Activated T-cell treated with anti-CD3 and anti-CD28 coated beads, Interleukin-2, amount 50 U/mL, for 72 hours (primary cell): ENCODE measurements at regions not wholly inside any gene's neighbourhood (a gene's known extent, or its start where the extent isn't known, plus 50 kb on each side); places are given as distances from the start of the nearest gene placed in this dataset.

Source experiments
- ATAC-seq, 2 donors: fragments of 150-1000 bp; cut with Tn5 transposase; replicated peaks in 1 of 2; 2 replicates each; pipeline ENCODE4 v1.10.0; 2021; ENCODE audit warnings: moderate library complexity in 2 of 2, mild to moderate bottlenecking in 1 of 2
- DNase-seq, 2 donors: peaks; one replicate each; pipeline ENCODE4 v3.0.0; 2021 to 2022; ENCODE audit warnings: mixed read lengths in 1 of 2
- H3K27ac Mint-ChIP-seq: one replicate; pipeline ENCODE4 v1.8.0; 2022; ENCODE audit warnings: mild to moderate bottlenecking, moderate library complexity, mixed read lengths
- H3K27me3 Mint-ChIP-seq: one replicate; pipeline ENCODE4 v1.8.0; 2022; ENCODE audit warnings: low read depth, mixed read lengths
- H3K36me3 Mint-ChIP-seq, 2 donors: one replicate each; pipeline ENCODE4 v1.8.0; 2022; ENCODE audit warnings: mixed read lengths in 2 of 2, mild to moderate bottlenecking in 1 of 2; ENCODE audit not compliant: insufficient read depth in 2 of 2
- H3K4me1 Mint-ChIP-seq: one replicate; pipeline ENCODE4 v1.8.0; 2022; ENCODE audit warnings: low read depth, mixed read lengths
- H3K4me3 Mint-ChIP-seq, 2 donors: one replicate each; pipeline ENCODE4 v1.8.0; 2022; ENCODE audit warnings: mild to moderate bottlenecking in 2 of 2, mixed read lengths in 2 of 2, moderate library complexity in 2 of 2
- H3K9me3 Mint-ChIP-seq, 2 donors: one replicate each; pipeline ENCODE4 v1.8.0; 2022; ENCODE audit warnings: mixed read lengths in 2 of 2

GRCh38 chr1:5490635-5491034 is 501.6 kb downstream of the NPHP4 start:
- no peaks in the 10 kb centered on the region for H3K9me3 Mint-ChIP-seq
- H3K4me3 Mint-ChIP-seq = no peak overlapping the region
- peaks cover 7% of the 10 kb centered on the region for H3K4me1 Mint-ChIP-seq
- H3K27me3 Mint-ChIP-seq = no peaks in the 10 kb centered on the region
- DNase-seq (no peak), ATAC-seq (no peak)
- no peak overlapping the region for H3K27ac Mint-ChIP-seq
- H3K36me3 Mint-ChIP-seq = no peaks in the 10 kb centered on the region

- no peaks in the 10 kb centered on the region for H3K36me3 Mint-ChIP-seq
- peaks cover 7% of the 10 kb centered on the region for H3K4me1 Mint-ChIP-seq
- H3K9me3 Mint-ChIP-seq = no peaks in the 10 kb centered on the region
- DNase-seq = no peak
- no peak overlapping the region for H3K4me3 Mint-ChIP-seq
- no peaks in the 10 kb centered on the region for H3K27me3 Mint-ChIP-seq
- ATAC-seq = no peak
- H3K27ac Mint-ChIP-seq = no peak overlapping the region
Measured at GRCh38 chr1:5488448-5488847, 503.8 kb downstream of the NPHP4 start.

DNA sequence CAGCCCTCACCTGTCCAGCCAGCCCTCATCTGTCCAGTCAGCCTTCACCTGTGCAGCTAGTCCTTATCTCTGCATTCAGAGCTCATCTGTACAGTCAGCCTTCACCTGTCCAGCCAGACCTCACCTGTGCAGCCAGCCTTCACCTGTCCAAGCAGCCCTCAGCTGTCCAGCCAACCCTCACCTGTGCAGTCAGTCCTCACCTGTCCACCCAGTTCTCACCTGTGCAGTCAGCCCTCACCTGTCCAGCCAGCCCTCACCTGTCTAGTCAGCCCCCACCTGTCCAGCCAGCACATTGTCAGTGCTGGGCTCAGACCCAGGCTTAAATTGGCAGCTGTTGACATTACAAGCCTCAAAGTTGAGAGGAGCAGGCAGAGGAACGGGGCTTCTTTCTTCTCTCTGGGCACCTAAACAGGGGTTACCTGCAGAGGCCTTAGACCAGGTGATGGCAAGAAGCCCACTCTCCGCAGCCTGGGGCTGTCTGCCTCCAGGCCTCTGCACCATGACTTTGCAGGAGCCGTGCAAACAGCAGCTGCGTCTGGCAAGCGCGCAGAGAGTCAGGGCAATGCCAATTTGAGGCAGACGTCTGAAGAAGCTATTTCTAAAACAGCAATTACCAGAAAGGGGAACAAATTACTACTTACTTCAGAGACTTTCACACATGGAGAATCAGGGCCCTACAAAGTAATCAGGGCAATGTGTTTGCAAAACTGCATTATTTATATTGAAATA is 506.1 kb downstream of the NPHP4 start:
- ATAC-seq (no peak), DNase-seq (no peak)
- Mint-ChIP-seq H3K4me3 (no peak overlapping the region), H3K27me3 (no peaks in the 10 kb centered on the region), H3K9me3 (no peaks in the 10 kb centered on the region), H3K36me3 (no peaks in the 10 kb centered on the region), H3K4me1 (peaks cover 6% of the 10 kb centered on the region), H3K27ac (no peak overlapping the region)

DNA sequence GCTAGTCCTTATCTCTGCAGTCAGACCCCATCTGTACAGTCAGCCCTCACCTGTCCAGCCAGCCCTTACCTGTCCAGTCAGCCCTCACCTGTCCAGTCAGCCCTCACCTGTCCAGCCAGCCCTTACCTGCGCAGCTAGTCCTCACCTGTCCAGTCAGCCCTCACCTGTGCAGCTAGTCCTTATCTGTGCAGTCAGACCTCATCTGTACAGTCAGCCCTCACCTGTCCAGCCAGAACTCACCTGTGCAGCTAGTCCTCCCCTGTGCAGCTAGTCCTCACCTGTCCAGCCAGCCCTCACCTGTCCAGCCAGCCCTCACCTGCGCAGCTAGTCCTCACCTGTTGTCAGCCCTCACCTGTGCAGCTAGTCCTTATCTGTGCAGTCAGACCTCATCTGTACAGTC is 506.8 kb downstream of the NPHP4 start:
- Mint-ChIP-seq H3K27me3 (no peaks in the 10 kb centered on the region), H3K9me3 (no peaks in the 10 kb centered on the region), H3K27ac (no peak overlapping the region), H3K4me3 (no peak overlapping the region), H3K4me1 (peaks cover 6% of the 10 kb centered on the region), H3K36me3 (no peaks in the 10 kb centered on the region)
- DNase-seq = no peak
- ATAC-seq = no peak

DNA sequence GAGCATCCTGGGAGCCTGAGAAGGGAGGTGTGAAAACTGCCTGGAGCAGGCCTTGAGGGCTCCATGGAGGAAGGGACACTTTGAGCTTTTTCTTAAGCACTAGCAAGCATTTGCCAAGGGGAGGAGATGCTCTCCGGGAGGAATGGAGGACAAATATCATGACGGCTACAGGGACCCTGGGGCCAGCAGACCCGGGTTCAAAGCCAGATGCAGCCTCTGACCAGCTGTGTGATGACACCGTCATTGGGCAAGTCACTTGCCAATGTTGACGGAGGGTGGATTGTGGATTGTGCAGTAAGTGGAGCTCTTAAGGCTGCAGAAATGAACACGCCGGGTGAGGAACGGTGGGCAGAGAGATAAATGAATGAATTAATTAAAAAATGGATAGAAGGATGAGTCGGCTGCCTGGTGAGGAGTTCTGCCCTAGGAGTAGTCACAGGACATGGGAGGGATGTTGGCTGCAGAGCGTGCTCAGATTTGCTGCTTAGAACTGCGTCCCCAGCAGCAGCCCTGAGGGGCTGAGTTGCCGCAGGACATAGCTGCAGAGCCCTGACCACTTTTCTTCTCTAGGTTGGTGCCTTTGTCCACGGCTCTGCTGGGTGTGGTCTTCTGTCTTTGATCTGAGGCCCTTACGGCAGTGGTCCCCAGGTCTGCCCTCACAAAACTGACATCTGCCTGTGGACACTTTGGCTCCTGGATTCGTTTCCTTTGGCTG is 507.6 kb downstream of the NPHP4 start:
- H3K27me3 Mint-ChIP-seq = no peaks in the 10 kb centered on the region
- DNase-seq = no peak
- no peak overlapping the region for H3K4me3 Mint-ChIP-seq
- no peaks in the 10 kb centered on the region for H3K9me3 Mint-ChIP-seq
- ATAC-seq = no peak
- H3K36me3 Mint-ChIP-seq = no peaks in the 10 kb centered on the region
- peaks cover 6% of the 10 kb centered on the region for H3K4me1 Mint-ChIP-seq
- H3K27ac Mint-ChIP-seq = no peak overlapping the region

- peak; percentile 47 to 69 for ATAC-seq
- Mint-ChIP-seq H3K36me3 (no peaks in the 10 kb centered on the region), H3K27me3 (no peaks in the 10 kb centered on the region), H3K27ac (no peak overlapping the region), H3K4me1 (peaks cover 6% of the 10 kb centered on the region), H3K4me3 (no peak overlapping the region), H3K9me3 (no peaks in the 10 kb centered on the region)
- peak; percentile 18 to 47 for DNase-seq
Measured at GRCh38 chr1:5481889-5482288, 510.3 kb downstream of the NPHP4 start.

GRCh38 chr1:5480906-5481305 is 511.3 kb downstream of the NPHP4 start:
- H3K36me3 Mint-ChIP-seq = no peaks in the 10 kb centered on the region
- no peaks in the 10 kb centered on the region for H3K9me3 Mint-ChIP-seq
- H3K27ac Mint-ChIP-seq = no peak overlapping the region
- H3K4me1 Mint-ChIP-seq = peaks cover 6% of the 10 kb centered on the region
- no peaks in the 10 kb centered on the region for H3K27me3 Mint-ChIP-seq
- DNase-seq = no peak
- H3K4me3 Mint-ChIP-seq = no peak overlapping the region
- no peak for ATAC-seq

- ATAC-seq (no peak), DNase-seq (no peak)
- no peaks in the 10 kb centered on the region for H3K27me3 Mint-ChIP-seq
- H3K36me3 Mint-ChIP-seq = no peaks in the 10 kb centered on the region
- H3K4me1 Mint-ChIP-seq = peaks cover 6% of the 10 kb centered on the region
- no peaks in the 10 kb centered on the region for H3K9me3 Mint-ChIP-seq
- no peak overlapping the region for H3K27ac Mint-ChIP-seq
- H3K4me3 Mint-ChIP-seq = no peak overlapping the region
Measured at GRCh38 chr1:5479876-5480646, 512.2 kb downstream of the NPHP4 start.

DNA sequence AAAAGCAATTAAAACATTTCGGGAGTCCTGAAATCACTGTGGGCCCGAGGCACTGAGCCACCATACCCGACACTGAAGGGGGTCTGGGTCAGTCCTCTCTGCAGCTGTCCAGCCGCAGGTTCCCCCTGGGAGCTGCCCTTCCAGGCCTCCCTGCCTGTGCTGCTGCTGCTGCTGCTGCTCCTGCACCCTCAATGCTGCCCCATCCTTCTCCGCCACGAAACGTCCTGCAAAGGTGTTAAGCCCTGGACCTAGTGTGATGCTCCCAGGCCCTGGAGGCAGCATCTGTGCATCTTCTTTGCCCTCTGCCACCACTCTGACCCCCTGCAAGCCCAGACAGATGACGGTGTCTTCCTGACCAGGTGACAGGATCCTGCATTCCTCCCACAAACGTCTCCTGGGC is 513.3 kb downstream of the NPHP4 start:
- Mint-ChIP-seq H3K4me1 (peaks cover 6% of the 10 kb centered on the region), H3K27ac (no peak overlapping the region), H3K9me3 (no peaks in the 10 kb centered on the region), H3K4me3 (no peak overlapping the region), H3K36me3 (no peaks in the 10 kb centered on the region), H3K27me3 (no peaks in the 10 kb centered on the region)
- ATAC-seq (no peak), DNase-seq (no peak)

GRCh38 chr1:5478156-5478695 is 514.0 kb downstream of the NPHP4 start:
- ATAC-seq (no peak), DNase-seq (no peak)
- Mint-ChIP-seq H3K4me3 (no peak overlapping the region), H3K4me1 (peaks cover 6% of the 10 kb centered on the region), H3K27me3 (no peaks in the 10 kb centered on the region), H3K27ac (no peak overlapping the region), H3K36me3 (no peaks in the 10 kb centered on the region), H3K9me3 (no peaks in the 10 kb centered on the region)

- peaks cover 6% of the 10 kb centered on the region for H3K4me1 Mint-ChIP-seq
- H3K4me3 Mint-ChIP-seq = no peak overlapping the region
- H3K27me3 Mint-ChIP-seq = no peaks in the 10 kb centered on the region
- no peak for ATAC-seq
- no peaks in the 10 kb centered on the region for H3K36me3 Mint-ChIP-seq
- H3K9me3 Mint-ChIP-seq = no peaks in the 10 kb centered on the region
- DNase-seq = no peak
- H3K27ac Mint-ChIP-seq = no peak overlapping the region
Measured at GRCh38 chr1:5477716-5478115, 514.5 kb downstream of the NPHP4 start.

GRCh38 chr1:5475572-5475971 is 516.7 kb downstream of the NPHP4 start:
- no peaks in the 10 kb centered on the region for H3K27me3 Mint-ChIP-seq
- no peaks in the 10 kb centered on the region for H3K36me3 Mint-ChIP-seq
- no peaks in the 10 kb centered on the region for H3K9me3 Mint-ChIP-seq
- H3K4me1 Mint-ChIP-seq = no peaks in the 10 kb centered on the region
- no peak overlapping the region for H3K4me3 Mint-ChIP-seq
- H3K27ac Mint-ChIP-seq = no peak overlapping the region
- no peak for ATAC-seq
- DNase-seq = no peak

DNA sequence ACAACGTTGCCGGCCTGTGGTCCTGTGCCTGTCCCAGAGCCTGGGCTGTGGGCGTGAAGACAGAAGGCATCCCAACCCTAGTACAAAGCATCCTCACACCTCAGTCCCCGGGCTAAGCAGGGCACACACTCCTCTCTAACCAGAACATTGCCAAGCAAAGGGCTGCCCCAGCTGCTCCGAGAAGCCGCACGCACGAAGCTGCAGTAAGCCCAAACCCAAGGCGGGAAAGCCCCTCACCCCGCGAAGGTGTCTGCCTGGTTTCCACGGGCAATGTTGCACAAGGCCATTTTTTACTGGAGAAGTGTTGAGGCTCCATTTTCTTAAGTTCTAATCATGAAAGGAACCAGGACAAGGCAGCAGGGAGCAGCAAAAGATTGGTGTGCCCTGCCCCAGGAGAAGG is 519.0 kb downstream of the NPHP4 start:
- H3K9me3 Mint-ChIP-seq = no peaks in the 10 kb centered on the region
- H3K27me3 Mint-ChIP-seq = no peaks in the 10 kb centered on the region
- H3K4me3 Mint-ChIP-seq = no peak overlapping the region
- no peak for DNase-seq
- no peaks in the 10 kb centered on the region for H3K4me1 Mint-ChIP-seq
- ATAC-seq = no peak
- H3K27ac Mint-ChIP-seq = no peak overlapping the region
- no peaks in the 10 kb centered on the region for H3K36me3 Mint-ChIP-seq
